Activated CD4-positive, alpha-beta T cell treated with anti-CD3 and anti-CD28 coated beads, Interleukin-2, Interleukin-6, amounts not matched to agents 100 ng/mL and 50 ng/mL, durations not matched to agents 16 hours and 8 hours (primary cell): ENCODE measurements at regions not wholly inside any gene's neighbourhood (a gene's known extent, or its start where the extent isn't known, plus 50 kb on each side); places are given as distances from the start of the nearest gene placed in this dataset.

Experiments used
- DNase-seq: peaks from one replicate; pipeline ENCODE4 v3.0.0-alpha.2; 2020

- DNase-seq = no peak
These were observed 173.0 kb upstream of the LYPLAL1 start for GRCh38 chr1:219000631-219001030.

- no peak for DNase-seq
These were observed 163.0 kb upstream of the LYPLAL1 start for GRCh38 chr1:219010720-219011119.

GRCh38 chr1:219020386-219020785 is 153.3 kb upstream of the LYPLAL1 start:
- no peak for DNase-seq

- DNase-seq = no peak
These were observed 152.8 kb upstream of the LYPLAL1 start for GRCh38 chr1:219020846-219021245.

- no peak for DNase-seq
These were observed 146.5 kb upstream of the LYPLAL1 start for GRCh38 chr1:219027146-219027673.

GRCh38 chr1:219031809-219032208 is 141.9 kb upstream of the LYPLAL1 start:
- no peak for DNase-seq

- no peak for DNase-seq
These were observed 135.3 kb upstream of the LYPLAL1 start for GRCh38 chr1:219038398-219038797.

GRCh38 chr1:219039017-219039681 is 134.5 kb upstream of the LYPLAL1 start:
- DNase-seq = no peak

- DNase-seq = no peak
These were observed 134.0 kb upstream of the LYPLAL1 start for GRCh38 chr1:219039682-219040154.

- DNase-seq = no peak
These were observed 133.4 kb upstream of the LYPLAL1 start for GRCh38 chr1:219040291-219040690.

- DNase-seq = no peak
These were observed 132.5 kb upstream of the LYPLAL1 start for GRCh38 chr1:219041141-219041540.

GRCh38 chr1:219041818-219042217 is 131.9 kb upstream of the LYPLAL1 start:
- DNase-seq = no peak

- DNase-seq = no peak
These were observed 130.9 kb upstream of the LYPLAL1 start for GRCh38 chr1:219042769-219043168.

- DNase-seq = no peak
These were observed 128.4 kb upstream of the LYPLAL1 start for GRCh38 chr1:219045246-219045645.

GRCh38 chr1:219049501-219049900 is 124.2 kb upstream of the LYPLAL1 start:
- DNase-seq = no peak

GRCh38 chr1:219050086-219050821 is 123.4 kb upstream of the LYPLAL1 start:
- no peak for DNase-seq

- DNase-seq = no peak
These were observed 122.9 kb upstream of the LYPLAL1 start for GRCh38 chr1:219050822-219051125.

GRCh38 chr1:219051547-219051946 is 122.1 kb upstream of the LYPLAL1 start:
- no peak for DNase-seq

- DNase-seq = peak; percentile 27
These were observed 114.5 kb upstream of the LYPLAL1 start for GRCh38 chr1:219058891-219059820.

GRCh38 chr1:219060798-219061197 is 112.9 kb upstream of the LYPLAL1 start:
- no peak for DNase-seq

GRCh38 chr1:219062161-219062560 is 111.5 kb upstream of the LYPLAL1 start:
- no peak for DNase-seq

- DNase-seq = no peak
These were observed 107.6 kb upstream of the LYPLAL1 start for GRCh38 chr1:219066098-219066497.

GRCh38 chr1:219066631-219067349 is 106.9 kb upstream of the LYPLAL1 start:
- no peak for DNase-seq
